SW 1271 (cell line): ENCODE measurements at regions not wholly inside any gene's neighbourhood (a gene's known extent, or its start where the extent isn't known, plus 50 kb on each side); places are given as distances from the start of the nearest gene placed in this dataset.

Source experiments
- DNase-seq, 2 experiments: peaks; one replicate each; lab custom pipeline; 2025; lab: John Stamatoyannopoulos, UW

DNA sequence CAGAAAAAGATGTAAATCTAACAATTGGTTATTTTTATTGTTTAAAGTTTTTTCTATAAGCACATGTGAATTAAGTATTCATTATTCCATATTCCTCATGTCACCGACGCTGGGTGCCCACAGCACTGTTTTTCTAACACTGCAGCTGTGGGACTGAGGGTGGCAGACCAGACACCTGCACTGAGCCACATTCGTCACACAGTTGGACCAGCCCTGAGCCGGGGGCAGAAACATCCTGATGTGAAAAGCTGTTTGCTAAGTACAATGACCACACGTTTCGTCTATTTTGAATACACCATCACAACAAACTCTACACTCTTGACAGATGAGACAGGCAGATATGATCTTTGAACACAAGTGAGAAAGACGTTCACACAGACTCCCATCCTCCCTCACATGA, 749.5 kb downstream of the KCNJ18 start:
- DNase-seq = no peak

DNA sequence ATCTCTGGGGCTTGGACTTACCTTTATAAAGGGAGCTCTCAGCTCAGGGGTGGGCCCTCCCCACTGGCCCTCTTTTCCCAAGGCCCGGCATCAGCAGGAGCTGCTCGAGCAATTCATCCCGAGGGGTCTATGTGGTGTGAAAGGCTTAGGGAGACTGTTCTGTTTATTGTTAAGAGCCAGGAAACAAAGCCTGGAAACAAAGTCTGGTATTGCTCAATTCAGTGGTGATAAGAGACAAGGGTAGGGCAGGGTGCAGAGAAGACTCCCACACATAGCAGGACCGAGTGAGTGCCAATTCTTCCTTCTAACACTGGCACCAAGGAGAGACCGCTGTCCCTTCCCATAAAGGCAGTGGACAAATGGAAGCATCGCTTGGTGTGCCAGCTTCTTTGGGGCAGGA, 750.7 kb downstream of the KCNJ18 start:
- no peak for DNase-seq

DNA sequence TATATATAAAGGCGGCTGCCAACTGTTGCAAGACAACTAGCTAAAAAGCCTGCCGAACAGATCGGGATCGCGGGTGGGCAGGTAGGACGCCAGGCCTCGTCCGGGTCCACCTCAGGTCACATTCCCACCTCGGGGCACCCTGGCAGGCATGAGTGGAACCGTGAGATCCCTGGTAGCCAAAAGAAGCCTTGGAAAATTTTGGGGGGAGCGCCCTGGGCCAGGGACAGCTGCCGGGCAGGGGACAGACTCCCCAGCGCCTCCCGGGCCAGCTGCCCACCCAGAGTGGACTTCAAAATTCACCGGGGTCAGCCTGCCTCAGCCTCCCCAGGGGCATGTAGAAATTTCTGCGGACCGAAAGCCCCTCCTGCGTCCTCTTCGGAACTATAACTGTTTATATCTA, 760.9 kb downstream of the KCNJ18 start:
- no peak for DNase-seq

DNA sequence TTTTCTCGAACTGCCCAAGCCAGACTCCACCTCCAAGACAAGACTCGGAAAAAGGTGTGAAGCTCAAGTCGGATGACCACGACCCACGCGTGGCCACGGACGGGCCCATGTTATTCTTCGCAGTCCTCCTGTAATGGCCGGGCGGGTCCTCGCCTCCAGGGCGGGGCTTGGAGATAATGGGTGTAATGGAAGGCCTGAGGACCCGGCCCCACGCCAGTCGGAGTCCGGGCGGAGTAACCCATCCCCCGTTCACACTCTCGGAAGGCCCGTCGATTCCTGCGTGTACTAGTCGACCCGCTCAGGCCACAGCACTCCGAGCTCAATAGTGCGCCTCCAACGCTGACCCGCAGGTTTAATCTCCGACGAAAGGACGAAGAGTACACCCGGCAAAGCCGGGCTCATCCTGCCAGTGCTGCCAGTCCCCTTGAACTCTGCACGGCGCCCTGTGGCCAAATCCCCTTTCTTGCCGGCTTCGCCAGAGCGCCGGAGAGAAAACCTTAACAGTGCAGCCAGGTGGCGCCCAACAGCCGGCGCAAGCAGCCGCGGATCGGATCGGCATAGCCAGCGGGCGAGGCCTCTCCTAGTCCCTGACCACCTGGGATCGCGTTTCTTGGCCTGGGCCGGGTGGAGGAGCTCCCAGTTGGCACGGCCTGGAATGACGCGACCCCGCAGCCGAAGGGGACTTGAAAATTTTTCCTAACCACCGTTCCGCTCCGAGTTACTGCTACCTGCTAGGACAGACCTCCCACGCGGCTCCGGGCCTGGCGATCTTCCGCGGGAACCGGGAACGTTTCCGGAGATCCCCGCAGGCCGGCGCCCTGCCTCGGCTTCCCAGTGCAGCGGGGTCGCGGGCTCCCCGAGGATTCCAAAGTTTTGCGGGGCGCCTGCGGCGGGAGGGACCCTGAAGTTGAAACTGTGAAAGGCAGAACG, 762.0 kb downstream of the KCNJ18 start:
- no peak for DNase-seq

DNA sequence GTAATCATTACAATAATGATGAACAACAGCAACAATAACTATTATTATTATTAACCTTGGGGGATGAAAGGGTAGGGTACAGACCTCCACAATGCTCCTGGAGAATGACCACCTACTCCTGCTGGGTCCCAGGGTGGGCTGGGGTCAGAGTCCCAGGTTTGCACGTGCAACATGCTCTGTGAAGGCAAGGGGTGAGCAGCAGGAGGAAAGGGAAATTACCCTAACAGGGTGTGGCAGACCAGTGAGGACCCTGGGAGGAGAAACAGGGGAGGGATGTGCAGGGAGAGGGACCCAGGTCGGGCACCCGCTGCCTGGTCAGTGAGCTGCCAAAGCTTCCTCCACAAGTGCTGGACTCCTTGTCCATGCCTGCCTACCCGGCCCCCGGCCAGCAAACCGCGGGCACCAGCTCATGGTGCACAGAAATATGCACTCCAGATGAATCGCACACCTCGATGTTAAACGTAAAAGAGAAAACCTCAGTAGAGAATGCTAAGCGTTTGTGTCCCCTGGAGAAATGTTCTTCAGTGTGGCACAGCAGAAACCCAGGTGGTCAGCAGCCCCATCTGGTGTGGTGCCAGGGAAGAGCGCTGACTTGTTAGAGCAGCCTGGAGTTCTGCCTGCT, 767.1 kb downstream of the KCNJ18 start:
- no peak for DNase-seq

DNA sequence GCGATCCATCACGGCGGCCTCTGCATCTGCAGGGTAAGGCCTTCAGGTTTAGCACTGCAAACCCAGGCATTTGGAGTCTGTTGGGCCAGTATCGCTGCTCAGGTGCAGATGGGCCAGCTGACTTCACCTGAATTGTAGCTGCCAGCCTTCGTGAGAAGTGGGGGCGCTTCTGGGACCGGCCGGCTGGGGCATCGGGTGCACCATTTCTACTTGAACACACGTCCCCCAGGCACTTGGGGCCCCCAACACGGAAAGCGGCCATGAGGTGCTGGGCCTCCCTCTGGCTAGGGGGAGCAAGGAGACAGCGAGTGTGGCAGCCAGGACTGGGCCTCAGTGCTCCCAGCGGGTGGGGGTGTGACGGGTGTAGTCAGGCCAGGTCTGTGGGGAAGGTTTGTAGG, 767.6 kb downstream of the KCNJ18 start:
- DNase-seq = no peak

DNA sequence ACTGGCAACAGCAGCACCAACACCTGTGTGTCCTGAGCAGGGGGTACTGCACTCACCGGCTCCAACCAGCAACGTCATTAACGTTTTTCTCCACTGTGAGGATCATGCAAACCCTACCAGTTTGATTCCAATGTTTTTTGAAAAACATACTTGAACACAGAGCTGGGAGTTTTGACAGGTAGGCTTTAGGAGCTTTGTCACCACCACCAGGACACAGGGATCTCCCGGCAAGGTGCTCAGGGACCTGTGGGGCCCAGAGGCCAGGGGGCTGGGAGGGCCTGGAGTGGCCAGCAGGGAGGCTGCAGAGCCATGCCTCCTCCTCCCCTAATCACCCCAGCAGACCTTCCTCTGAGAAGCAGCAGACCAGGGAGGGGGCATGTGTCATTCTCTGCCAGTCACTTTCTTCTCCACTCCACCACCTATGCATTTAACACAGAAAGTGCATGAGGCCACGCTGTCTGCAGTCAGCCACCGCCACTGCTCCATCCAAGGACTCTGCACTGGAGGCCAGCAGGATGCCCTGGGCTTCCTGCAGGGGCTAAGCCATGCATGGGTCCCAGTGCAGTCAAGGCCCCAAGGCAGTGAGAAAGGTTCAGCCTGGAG, 768.2 kb downstream of the KCNJ18 start:
- DNase-seq = no peak

DNA sequence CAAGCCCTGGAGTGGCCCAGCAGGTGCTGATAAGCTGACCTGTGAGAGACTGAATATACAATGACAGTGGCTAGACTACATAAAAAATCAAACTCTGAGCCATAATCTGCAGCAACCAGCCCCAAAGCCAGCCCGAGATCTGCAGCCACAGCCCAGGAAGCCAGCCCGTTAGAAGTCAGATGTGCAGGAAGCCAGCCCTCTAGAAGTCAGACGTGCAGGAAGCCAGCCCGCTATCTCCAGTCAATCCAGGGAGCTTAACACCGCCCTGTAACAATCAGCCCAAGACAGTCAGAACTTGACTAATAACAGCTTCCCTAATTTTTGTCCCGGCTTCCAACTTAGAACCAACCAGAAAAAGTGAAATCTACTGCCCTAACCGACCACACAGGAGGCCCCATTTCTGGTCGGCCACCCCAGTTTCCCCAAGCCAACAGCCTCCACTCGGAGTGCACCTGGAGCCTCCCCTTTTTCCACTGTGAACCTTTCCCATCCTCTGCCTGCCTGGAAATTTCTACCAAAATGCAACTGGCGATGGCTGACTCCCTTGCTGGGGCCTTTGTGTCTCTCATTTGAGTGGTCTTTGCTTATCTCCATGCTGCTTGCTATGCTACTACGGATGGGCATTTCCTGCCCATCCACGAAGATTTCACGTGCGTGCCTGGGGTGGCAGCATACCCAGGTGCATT, 769.3 kb downstream of the KCNJ18 start:
- DNase-seq = no peak

DNA sequence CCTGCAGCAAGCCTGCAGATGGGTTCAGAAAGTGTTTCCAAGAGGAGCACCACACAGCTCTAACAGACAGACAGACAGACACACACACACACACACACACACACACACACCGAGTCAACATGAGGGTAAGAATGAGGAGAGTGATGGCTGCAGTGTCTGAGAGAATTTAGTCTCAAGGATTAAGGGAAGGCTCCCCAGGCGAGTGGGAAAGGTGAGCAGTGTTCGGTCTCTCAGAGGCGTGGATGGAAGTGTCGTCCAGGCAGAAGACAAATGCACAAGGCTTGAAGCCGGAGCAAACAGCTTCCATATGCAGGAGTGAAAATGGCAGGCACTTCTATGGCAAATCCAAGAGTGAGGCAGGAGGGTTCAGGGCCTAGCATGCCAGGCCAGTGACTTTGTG, 770.1 kb downstream of the KCNJ18 start:
- no peak for DNase-seq

DNA sequence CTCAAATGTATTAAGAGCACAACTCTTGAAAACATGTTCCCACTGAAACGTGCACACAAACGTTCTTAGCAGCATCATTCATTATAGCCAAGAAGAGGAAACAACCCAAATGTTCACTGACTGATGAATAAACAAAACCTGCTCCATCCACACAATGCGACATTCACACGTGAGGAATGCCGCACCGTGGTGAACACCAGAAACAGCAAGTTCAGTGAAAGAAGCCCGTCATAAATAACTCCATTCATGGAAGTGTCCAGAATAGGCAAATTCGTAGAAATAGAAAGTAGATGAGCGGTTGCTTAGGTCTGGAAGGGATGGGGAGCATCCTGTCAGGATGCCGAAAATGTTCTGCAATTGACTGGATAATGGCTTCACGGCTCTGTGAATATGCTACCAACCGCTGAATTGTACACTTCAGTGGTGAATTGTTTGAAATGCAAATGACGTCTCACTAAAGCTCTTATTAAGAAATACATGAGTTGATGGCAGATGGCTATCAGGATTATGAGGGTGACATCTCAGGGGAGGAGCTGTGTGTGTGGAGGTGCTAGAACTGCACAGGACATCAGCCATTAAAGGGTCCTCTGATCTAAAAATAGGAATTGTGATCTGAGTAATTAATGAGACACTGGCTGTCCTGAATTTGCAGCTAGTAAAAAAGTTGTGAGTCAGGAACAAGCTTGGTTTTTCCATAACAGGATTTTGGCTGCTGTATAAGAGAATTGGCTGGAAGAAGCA, 771.0 kb downstream of the KCNJ18 start:
- DNase-seq = no peak

DNA sequence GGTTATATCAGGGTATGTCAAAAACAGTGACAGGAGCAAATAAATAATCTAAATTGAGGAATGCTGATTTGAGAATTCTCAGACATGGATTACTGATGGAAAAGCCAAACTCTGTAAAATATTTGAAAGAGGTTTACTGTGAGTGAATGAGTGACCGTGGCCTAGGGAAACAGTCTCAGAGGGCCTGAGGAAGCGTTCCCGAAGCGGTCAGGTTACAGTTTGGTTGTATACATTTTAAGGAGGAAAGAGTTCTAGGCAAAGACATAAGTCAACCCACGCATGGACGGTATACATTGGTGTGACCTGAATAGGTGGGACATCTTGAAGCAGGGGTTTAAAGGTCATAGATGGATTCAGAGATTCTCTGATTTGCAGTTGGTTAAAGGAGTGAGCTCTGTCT, 771.7 kb downstream of the KCNJ18 start:
- no peak for DNase-seq

DNA sequence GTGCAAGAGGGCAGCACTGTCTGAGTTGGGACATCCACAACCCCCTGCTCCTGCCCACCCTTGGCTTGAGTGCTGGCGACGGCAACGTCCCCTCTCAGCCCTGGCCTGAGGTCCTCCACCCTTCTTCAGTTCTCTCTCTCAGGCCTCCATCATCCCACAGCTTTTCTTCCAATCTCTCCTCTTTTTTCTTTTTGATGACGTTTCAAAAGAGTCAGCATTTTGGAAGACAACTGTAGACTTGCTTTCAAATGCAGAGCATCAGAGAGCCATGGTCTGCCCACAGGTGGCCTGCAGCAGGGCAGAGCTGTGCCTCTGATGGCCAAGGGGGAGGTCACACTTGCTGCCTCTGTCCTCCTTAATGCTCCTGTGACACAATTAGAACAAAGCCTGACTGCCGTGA, 775.4 kb downstream of the KCNJ18 start:
- DNase-seq = no peak

DNA sequence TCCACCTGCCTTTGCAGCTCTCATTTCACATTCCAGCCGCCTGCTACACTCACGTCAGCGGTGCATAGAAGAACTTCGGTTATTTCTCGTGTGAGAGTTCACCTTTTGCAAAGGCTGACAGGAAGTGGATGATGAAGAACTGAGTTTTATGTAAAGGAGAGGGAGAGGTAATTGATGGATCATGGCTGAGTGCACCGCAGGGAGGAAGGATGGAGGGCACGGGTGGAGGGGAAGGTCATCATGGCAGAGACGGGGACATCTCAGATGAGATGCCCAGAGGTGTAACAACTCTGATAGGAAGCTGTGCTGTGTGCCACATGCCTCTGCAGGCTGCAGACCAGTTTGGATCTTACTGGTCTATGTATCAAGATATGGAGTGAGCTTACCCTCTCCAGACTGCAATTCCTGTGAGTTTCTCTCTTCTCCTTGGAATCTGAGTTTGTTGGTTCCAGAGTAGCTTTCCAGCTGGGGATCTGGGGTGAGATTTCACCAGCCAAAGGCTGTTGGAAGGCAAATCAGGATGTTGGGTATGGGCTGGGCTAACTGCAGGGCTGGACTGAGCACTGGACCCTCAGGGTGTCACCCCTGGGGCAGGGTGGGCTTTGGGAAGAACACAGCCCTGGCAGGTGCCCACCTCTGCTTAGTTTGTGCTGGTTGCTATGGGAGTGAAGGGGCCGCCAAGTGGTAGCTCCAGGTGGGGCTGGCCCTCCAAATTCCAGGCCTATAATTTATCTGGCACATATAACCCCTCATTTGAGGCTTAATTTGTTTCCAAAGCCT, 777.0 kb downstream of the KCNJ18 start:
- DNase-seq = no peak

DNA sequence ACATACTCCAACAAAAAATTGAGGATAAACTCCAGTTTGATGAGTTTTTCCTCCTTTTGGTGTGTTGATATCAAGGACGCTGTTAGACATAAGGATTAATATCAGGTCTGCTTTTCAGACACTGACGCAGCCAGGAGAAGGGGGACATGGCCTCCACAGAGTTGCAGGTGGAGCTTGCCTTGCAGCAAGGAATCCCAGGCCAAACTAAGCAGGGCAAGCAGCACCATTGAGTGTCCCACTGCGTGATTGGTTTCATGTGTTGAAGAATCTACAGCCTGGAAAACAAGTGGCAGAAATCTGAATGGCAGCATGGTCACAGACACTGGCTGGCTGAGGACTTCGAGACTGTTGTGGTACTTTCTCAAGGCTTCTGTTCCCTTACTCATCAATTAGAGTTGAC, 777.6 kb downstream of the KCNJ18 start:
- no peak for DNase-seq

DNA sequence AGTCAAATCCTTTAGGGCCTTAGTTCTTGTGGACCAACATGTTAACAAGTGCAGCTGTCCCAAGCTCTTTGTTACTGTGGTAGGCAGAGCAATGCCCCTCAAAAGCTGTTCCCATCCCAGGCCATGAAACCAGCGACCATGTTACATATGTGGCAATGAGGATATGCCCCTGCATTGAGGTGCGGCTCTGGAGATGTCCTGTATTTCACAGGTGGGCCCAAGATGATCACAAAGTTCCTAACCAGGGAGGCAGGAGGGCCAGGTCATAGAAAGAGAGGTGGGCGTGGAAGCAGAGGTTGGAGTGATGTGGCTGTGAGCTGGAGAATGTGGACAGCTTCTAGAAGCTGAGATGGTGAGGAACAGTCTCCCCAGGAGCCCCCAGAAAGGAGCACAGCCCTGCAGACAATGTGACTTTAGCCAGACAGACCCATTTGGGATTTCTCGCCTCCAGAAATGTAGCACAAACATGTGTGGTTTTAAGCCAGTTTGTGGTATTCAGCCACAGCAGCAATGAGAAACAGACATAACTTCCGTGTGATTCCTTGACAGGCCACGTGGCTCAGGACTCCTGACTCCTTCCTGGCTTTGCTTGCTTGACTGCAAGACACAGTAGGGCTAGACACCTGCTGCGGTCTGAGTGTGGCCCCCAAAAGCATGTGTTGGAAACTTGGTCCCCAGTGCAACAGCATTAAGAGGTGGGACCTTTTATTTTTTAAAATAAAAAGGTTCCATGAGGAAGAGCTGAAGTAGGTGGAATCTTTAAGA, 778.3 kb downstream of the KCNJ18 start:
- no peak for DNase-seq

DNA sequence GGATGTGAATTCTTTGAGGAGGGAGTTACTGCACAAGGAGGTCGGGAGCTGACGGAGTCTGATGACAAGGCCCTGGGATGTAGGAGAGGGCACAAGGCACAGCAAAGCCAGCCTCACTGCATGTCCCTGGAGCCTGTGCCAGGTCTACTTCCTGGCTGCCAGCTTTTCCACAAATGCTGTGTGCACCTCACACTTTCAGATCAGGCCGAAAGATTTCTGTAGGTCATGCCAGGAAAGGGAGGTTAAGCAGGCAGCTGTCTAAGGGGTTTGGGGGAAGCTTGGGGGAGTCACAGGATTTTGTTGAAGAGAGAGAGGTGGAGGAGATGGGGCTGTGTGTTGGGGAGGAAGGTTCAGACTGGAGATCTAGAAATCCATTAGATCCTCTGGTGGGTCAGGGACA, 792.5 kb downstream of the KCNJ18 start:
- DNase-seq = no peak

DNA sequence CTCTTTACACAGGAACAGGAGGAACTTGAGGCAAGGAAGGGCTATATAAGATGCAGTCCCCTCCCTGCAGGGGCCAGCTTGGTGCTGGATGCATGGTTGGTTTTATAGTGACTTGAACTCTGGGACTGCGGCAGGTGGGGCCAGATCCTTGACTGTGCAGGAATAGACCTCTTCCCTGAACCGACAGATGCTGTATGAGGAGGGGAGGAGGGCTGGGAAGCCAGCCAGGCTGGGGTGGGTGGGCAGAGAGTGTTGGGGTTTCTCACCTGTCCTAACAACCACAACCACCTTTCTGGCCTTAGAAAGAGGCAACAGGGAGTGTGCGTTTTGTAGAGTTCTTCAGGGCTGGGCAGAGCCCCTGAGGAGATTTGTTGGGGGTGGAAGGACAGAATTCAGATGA, 798.1 kb downstream of the KCNJ18 start:
- DNase-seq = no peak

DNA sequence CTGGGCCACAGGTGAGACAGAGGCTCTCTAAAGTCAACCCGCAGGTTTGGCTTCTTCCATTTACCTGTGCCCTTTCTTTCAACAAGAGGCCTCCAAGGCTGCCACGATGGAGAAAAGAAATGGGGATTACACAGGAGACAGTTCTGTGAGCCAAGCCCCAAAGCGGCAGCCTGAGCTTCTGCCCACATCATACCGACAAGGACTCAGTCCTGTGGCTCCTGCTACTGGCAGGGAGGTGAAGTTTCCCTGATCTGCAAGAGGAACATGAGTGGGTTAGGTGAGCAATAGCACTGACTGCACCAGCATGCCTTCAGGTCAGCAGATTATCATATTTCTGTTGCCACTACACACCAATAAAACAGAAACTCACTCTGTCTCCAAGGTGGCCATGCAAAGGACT, 800.0 kb downstream of the KCNJ18 start:
- no peak for DNase-seq

DNA sequence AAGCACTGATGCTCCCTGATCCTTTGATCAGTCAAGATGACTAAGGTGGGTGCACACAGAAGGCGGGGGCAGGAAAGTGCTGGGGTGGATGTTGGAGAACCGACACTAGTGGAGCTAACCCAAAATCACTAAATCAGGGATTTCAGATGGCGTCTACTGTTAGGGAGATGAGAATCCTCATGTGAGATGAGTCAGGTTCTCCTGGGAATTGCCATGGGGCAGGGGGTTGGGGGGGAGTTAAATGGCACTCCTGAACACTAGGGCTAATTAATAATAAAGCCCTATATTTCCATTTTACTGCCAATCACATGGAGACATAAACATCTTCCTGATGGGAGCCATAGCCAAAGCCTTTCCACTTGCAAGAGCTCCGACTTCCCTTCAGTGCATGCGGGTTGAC, 804.1 kb downstream of the KCNJ18 start:
- no peak for DNase-seq

DNA sequence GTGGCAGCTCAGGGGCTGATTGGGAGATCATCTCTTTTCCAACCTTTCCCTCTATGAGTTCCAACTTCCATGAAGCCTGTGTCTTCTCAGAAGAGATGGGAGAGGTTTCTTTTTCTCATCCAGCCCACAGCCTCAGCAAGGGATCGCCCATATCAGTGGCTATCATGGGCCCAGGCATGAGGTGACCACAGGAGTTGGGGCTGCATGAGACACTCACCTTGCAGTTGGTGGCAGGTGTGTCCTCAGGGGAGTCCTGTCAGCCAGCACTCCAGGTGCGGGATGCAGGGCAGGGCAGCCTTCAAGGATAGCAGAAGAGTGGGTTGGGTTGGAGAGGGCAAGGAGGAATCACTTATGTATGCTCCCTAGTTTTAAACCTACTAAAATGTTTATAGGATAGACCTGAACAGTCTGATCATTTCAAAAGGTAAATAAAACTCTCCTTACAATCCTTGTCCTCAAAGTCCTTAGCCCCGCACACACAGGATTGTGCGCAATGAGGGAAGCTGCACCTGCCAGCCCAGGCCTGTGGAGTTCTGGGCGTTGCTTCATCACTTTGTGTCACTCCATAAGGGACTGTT, 811.1 kb downstream of the KCNJ18 start:
- DNase-seq = no peak
